SK-N-SH treated with all-trans-retinoic acid at 6 μM for 48 hours (cell line): ENCODE measurements at regions not wholly inside any gene's neighbourhood (a gene's known extent, or its start where the extent isn't known, plus 50 kb on each side); places are given as distances from the start of the nearest gene placed in this dataset.

Experiments
- GLIS3 ChIP-seq: fragments of 250-450 bp; sonication (Bioruptor Pico); IDR thresholded peaks from 2 replicates; pipeline ENCODE4 v1.5.0; 2020; ENCODE audit warnings: mild to moderate bottlenecking, moderate library complexity
- ZNF565 ChIP-seq: fragments of 450-650 bp; formaldehyde crosslinking; conservative IDR thresholded peaks from 2 replicates; pipeline ENCODE4 v1.5.0; 2020; ENCODE audit warnings: low read depth, mild to moderate bottlenecking, moderate library complexity

- TF ChIP-seq ZNF565 (CRISPR knock-in tag) (no peak), GLIS3 (CRISPR knock-in tag) (no peak)
Observed at GRCh38 chr2:35714883-35715282, 640.7 kb upstream of the CRIM1 start.
